ENCODE measurements at regions not wholly inside any gene's neighbourhood (a gene's known extent, or its start where the extent isn't known, plus 50 kb on each side); places are given as distances from the start of the nearest gene placed in this dataset.

GRCh38 chr12:92259696-92260251, 114.1 kb upstream of the BTG1 start:
- FAIRE-seq, result no peak
- ATAC-seq, result no peak
- Histone ChIP-seq H3K4me3 (no peak overlapping the region), H3K4me1 (no peaks in the 10 kb centered on the region), H3K4me2 (no peak overlapping the region), H3K27ac (no peak overlapping the region), H3K9me3 (no peaks in the 10 kb centered on the region)
- no peak for DNase-seq (ENCODE audit: low read depth in 1 of 2, low spot score in 1 of 2)
- 48% methylated on average over 2 of the region's 2 CpGs for WGBS (ENCODE audit: missing lambda C conversion rate)
- POLR2A ChIA-PET, result no interaction called here
- CTCF ChIA-PET, result interaction anchor here (1.0 kb wide), 1 partner anchor 25 kb away, joined by 3 read pairs; no protein-coding TSS in a partner anchor
- TF ChIP-seq NR3C1 (IDR thresholded peaks at IDR 0.05) (no peak), RNF2 (IDR thresholded peaks at IDR 0.05; ENCODE audit: borderline replicate concordance, low read depth) (no peak), ZNF302 (CRISPR knock-in tag; IDR thresholded peaks at IDR 0.05) (no peak), ZFP36 (IDR thresholded peaks at IDR 0.05; ENCODE audit: borderline replicate concordance, partially characterized antibody) (no peak), SMC3 (IDR thresholded peaks at IDR 0.05) (no peak), RCOR1 (IDR thresholded peaks at IDR 0.05; ENCODE audit: low read depth, low read length) (no peak), HEYL (CRISPR knock-in tag; IDR thresholded peaks at IDR 0.05) (no peak)
- TF ChIP-seq, protein P1, sequence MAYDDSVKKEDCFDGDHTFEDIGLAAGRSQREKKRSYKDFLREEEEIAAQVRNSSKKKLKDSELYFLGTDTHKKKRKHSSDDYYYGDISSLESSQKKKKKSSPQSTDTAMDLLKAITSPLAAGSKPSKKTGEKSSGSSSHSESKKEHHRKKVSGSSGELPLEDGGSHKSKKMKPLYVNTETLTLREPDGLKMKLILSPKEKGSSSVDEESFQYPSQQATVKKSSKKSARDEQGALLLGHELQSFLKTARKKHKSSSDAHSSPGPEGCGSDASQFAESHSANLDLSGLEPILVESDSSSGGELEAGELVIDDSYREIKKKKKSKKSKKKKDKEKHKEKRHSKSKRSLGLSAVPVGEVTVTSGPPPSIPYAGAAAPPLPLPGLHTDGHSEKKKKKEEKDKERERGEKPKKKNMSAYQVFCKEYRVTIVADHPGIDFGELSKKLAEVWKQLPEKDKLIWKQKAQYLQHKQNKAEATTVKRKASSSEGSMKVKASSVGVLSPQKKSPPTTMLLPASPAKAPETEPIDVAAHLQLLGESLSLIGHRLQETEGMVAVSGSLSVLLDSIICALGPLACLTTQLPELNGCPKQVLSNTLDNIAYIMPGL (CRISPR knock-in tag; IDR thresholded peaks at IDR 0.05; ENCODE audit: borderline replicate concordance), result no peak

- ATAC-seq, result no peak
- ChIA-PET CTCF (no interaction called here), POLR2A (no interaction called here)
- H3K9me3 ChIP-seq, result no peaks in the 10 kb centered on the region
- no peak for DNase-seq (ENCODE audit: low read depth in 1 of 2, low spot score in 1 of 2)
- WGBS (ENCODE audit: missing lambda C conversion rate), result 88% methylated on average over 1 of the region's 1 CpG
- no peaks in the 10 kb centered on the region for H3K4me1 ChIP-seq
- no peak overlapping the region for H3K4me2 ChIP-seq
- H3K27ac ChIP-seq, result no peak overlapping the region
- H3K4me3 ChIP-seq, result no peak overlapping the region
- TF ChIP-seq KDM5A (IDR thresholded peaks at IDR 0.05) (no peak), ZSCAN20 (CRISPR knock-in tag; IDR thresholded peaks at IDR 0.05) (no peak), MAFK (IDR thresholded peaks at IDR 0.05; ENCODE audit: partially characterized antibody) (no peak), GATA3 (IDR thresholded peaks at IDR 0.05; ENCODE audit: borderline replicate concordance) (no peak), HOXA7 (CRISPR knock-in tag; IDR thresholded peaks at IDR 0.05) (no peak), ELK1 (IDR thresholded peaks at IDR 0.05; ENCODE audit: low read depth, low read length) (no peak), FOXS1 (CRISPR knock-in tag; IDR thresholded peaks at IDR 0.05) (no peak), ZC3H11A (IDR thresholded peaks at IDR 0.05) (no peak), MAZ (IDR thresholded peaks at IDR 0.05; ENCODE audit: borderline replicate concordance, low read depth, low read length) (no peak), RFX5 (IDR thresholded peaks at IDR 0.05) (no peak), MYC (IDR thresholded peaks at IDR 0.05; ENCODE audit: borderline replicate concordance, low read length) (no peak), JUNB (IDR thresholded peaks at IDR 0.05) (no peak), RCOR1 (IDR thresholded peaks at IDR 0.05; ENCODE audit: low read depth, low read length) (no peak), HDAC2 (IDR thresholded peaks at IDR 0.05) (no peak)
- peak; percentile 7 for FAIRE-seq
Measured at GRCh38 chr12:92259291-92259690, 113.6 kb upstream of the BTG1 start.

DNA sequence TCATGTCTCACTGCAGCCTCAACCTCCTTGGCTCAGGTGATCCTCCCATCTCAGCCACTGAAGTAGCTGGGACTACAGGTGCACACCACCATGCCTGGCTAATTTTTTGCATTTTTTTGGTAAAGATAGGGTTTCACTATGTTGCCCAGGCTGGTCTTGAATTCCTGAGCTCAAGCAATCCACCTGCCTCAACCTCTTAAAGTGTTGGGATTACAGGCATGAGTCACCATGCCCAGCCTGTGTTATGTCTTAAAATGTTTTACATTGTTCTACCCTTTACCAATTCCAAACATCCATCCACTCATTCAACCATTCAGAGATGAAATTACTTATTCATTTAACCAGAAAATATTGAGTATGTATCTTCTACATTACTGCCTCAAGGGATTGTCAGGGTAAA, 111.6 kb upstream of the BTG1 start:
- ChIA-PET POLR2A (no interaction called here), CTCF (interaction anchor here (0.7 to 1.0 kb wide), 2 partner anchors 18 to 286 kb away, joined by 3 to 4 read pairs; no protein-coding TSS in a partner anchor)
- Histone ChIP-seq H3K9me3 (no peaks in the 10 kb centered on the region), H3K4me2 (no peak overlapping the region), H3K4me3 (no peak overlapping the region), H3K4me1 (no peaks in the 10 kb centered on the region), H3K27ac (no peak overlapping the region)
- no peak for FAIRE-seq
- DNase-seq (ENCODE audit: low read depth in 1 of 2, low spot score in 1 of 2), result no peak
- ATAC-seq, result no peak
- TF ChIP-seq FOXS1 (CRISPR knock-in tag; IDR thresholded peaks at IDR 0.05) (no peak), POLR2AphosphoS2 (conservative IDR thresholded peaks at IDR 0.05; ENCODE audit: low read length) (no peak), E2F6 (IDR thresholded peaks at IDR 0.05; ENCODE audit: borderline replicate concordance, low read depth) (no peak), ZC3H11A (IDR thresholded peaks at IDR 0.05) (no peak), HOXB13 (CRISPR knock-in tag; IDR thresholded peaks at IDR 0.05; ENCODE audit: low read depth) (no peak), CBX2 (IDR thresholded peaks at IDR 0.05; ENCODE audit: borderline replicate concordance, low read depth) (no peak), ATOH8 (CRISPR knock-in tag; IDR thresholded peaks at IDR 0.05; ENCODE audit: low read depth) (no peak), MAX (IDR thresholded peaks at IDR 0.05) (no peak)
- TF ChIP-seq, protein P2, sequence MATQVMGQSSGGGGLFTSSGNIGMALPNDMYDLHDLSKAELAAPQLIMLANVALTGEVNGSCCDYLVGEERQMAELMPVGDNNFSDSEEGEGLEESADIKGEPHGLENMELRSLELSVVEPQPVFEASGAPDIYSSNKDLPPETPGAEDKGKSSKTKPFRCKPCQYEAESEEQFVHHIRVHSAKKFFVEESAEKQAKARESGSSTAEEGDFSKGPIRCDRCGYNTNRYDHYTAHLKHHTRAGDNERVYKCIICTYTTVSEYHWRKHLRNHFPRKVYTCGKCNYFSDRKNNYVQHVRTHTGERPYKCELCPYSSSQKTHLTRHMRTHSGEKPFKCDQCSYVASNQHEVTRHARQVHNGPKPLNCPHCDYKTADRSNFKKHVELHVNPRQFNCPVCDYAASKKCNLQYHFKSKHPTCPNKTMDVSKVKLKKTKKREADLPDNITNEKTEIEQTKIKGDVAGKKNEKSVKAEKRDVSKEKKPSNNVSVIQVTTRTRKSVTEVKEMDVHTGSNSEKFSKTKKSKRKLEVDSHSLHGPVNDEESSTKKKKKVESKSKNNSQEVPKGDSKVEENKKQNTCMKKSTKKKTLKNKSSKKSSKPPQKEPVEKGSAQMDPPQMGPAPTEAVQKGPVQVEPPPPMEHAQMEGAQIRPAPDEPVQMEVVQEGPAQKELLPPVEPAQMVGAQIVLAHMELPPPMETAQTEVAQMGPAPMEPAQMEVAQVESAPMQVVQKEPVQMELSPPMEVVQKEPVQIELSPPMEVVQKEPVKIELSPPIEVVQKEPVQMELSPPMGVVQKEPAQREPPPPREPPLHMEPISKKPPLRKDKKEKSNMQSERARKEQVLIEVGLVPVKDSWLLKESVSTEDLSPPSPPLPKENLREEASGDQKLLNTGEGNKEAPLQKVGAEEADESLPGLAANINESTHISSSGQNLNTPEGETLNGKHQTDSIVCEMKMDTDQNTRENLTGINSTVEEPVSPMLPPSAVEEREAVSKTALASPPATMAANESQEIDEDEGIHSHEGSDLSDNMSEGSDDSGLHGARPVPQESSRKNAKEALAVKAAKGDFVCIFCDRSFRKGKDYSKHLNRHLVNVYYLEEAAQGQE (IDR thresholded peaks at IDR 0.05), result no peak

Data from A549 (cell line).